PFSK-1 (cell line): ENCODE measurements at regions not wholly inside any gene's neighbourhood (a gene's known extent, or its start where the extent isn't known, plus 50 kb on each side); places are given as distances from the start of the nearest gene placed in this dataset.

Experiments used
- FOXP2 ChIP-seq: optimal IDR thresholded peaks from 2 replicates; pipeline ENCODE3; 2011; ENCODE audit warnings: borderline replicate concordance, control low read depth, inconsistent platforms; ENCODE audit not compliant: insufficient read depth; ENCODE audit errors: extremely low read length, extremely low read depth
- POLR2AphosphoS5 ChIP-seq: IDR thresholded peaks from 2 replicates; pipeline ENCODE4 v1.6.1; 2012; ENCODE audit warnings: low read depth, mild to moderate bottlenecking, control low read depth, low read length, moderate library complexity
- SIN3A ChIP-seq: IDR thresholded peaks from 2 replicates; pipeline ENCODE4 v1.6.1; 2012; ENCODE audit warnings: mild to moderate bottlenecking, low read length, moderate library complexity, borderline replicate concordance; ENCODE audit not compliant: insufficient read depth
- TAF1 ChIP-seq: IDR thresholded peaks from 2 replicates; pipeline ENCODE4 v1.6.1; 2012; ENCODE audit warnings: low read length, control low read depth, borderline replicate concordance; ENCODE audit not compliant: insufficient read depth
- TF ChIP-seq, protein P1 (sequence below), 2 experiments: IDR thresholded peaks; 2 replicates each; pipeline versions ENCODE4 v1.6.1 to v1.8.0; 2011 to 2012; ENCODE audit warnings: low read depth in 2 of 2, low read length in 2 of 2, control low read depth in 1 of 2, inconsistent platforms in 1 of 2, mild to moderate bottlenecking in 1 of 2, moderate library complexity in 1 of 2; ENCODE audit not compliant: insufficient read depth in 1 of 2

DNA sequence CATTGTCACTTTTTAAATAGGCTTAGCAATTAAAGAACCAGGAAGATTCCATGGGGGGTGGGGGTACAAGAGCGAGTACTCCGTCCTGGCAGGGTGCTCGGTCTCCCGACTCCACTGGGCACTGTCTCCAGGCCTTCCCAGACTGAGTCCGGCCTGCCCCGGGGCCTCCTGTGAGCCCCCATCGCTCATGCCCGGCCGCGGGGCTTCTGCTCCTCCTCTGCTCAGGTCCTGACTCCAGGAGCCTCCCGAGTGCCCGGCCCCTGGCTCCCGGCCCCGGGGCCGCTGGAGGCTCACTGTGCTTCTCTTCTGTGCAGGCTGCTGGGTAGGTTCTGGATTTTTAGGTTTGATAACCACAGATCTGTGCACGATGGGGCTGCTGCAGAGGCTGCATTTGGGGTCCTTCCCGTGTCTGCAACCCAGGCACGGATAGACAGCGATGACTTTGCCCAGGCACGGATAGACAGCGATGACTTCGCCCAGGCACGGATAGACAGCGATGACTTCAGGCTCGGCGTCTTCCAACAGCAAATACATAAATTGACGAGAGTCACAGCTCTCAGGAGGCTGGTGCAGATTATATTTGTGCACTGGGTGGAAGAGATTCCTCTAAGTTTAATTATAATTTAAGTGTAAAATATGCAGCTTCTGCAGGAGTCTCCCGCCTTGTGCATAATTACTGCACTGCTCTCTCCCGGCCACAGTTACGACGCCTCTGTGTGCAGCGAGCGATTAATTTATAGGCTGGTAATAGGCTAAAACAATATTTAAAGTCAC is 74.8 kb upstream of the RXRA start:
- no peak for TF ChIP-seq POLR2AphosphoS5

DNA sequence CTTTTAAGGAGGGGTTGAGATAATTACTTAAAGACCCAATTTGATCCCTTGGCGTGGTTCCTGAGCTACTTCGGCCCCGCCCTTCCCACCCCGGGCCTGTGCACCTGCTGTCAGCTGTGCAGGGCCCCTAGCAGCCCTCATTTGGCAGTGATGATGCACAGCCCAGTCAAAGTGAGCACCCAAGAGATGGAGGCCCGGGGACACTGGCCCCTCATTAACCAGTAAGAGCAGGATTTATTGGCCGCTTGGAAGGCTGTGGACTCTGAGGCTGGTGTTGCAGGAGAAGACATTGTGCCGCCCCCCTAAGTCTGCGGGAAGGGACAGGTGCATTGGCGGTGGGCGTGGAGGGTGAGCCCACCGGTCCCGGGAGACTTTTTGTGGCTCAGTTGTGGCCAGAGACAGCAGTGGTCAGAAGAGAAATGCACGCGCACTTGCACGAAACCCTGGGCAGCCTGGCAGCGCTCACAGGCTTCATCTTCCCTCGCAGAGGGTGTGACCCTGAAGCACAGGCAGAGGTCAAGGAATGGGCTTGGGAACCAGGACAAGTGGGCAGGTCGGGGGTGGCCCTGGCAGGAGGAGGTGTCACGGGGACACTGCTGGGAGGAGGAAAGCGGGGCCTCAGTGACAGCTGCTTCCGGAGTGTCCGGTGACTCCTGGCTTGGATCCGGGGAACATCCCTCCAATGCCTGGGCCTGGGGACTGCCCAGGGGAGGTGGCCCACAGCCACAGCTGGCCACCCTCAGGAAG is 74.0 kb upstream of the RXRA start:
- no peak for TF ChIP-seq TAF1
- no peak for TF ChIP-seq SIN3A
- no peak for TF ChIP-seq FOXP2
- no peak for TF ChIP-seq POLR2AphosphoS5
- TF ChIP-seq, protein P1, sequence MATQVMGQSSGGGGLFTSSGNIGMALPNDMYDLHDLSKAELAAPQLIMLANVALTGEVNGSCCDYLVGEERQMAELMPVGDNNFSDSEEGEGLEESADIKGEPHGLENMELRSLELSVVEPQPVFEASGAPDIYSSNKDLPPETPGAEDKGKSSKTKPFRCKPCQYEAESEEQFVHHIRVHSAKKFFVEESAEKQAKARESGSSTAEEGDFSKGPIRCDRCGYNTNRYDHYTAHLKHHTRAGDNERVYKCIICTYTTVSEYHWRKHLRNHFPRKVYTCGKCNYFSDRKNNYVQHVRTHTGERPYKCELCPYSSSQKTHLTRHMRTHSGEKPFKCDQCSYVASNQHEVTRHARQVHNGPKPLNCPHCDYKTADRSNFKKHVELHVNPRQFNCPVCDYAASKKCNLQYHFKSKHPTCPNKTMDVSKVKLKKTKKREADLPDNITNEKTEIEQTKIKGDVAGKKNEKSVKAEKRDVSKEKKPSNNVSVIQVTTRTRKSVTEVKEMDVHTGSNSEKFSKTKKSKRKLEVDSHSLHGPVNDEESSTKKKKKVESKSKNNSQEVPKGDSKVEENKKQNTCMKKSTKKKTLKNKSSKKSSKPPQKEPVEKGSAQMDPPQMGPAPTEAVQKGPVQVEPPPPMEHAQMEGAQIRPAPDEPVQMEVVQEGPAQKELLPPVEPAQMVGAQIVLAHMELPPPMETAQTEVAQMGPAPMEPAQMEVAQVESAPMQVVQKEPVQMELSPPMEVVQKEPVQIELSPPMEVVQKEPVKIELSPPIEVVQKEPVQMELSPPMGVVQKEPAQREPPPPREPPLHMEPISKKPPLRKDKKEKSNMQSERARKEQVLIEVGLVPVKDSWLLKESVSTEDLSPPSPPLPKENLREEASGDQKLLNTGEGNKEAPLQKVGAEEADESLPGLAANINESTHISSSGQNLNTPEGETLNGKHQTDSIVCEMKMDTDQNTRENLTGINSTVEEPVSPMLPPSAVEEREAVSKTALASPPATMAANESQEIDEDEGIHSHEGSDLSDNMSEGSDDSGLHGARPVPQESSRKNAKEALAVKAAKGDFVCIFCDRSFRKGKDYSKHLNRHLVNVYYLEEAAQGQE (IDR thresholded peaks at IDR 0.05; ENCODE audit: insufficient read depth in 1 of 2, low read depth in 2 of 2, low read length in 2 of 2): no peak

DNA sequence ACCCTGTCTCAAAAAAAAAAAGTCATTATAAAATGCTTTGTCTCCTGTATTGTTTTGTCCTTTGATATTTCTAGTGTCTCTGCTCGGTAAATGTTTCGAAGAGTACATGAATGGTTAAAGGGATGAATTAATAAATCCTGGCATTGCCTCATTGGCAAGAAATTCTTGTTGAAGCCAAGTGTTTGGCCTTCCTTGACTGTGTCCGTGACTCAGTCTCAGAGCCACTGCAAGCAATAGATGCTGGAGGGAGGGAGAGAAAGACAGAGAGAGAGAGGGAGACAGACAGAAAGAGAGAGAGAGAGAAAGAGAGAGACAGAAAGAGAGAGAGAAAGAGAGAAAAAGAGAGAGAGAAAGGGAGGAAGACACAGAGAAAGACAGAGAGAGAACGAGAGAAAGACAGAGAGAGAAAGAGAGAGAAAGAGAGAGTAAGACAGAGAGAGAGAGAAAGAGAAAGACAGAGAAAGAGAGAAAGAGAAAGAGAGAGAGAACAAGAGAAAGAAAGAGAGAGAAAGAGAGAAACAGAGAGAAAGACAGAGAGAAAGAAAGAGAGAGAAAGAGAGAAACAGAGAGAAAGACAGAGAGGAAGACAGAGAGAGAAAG is 72.5 kb upstream of the RXRA start:
- TF ChIP-seq TAF1: no peak
- TF ChIP-seq, protein P1 (IDR thresholded peaks at IDR 0.05; ENCODE audit: insufficient read depth in 1 of 2, low read depth in 2 of 2, low read length in 2 of 2): no peak
- no peak for TF ChIP-seq FOXP2
- no peak for TF ChIP-seq POLR2AphosphoS5
- TF ChIP-seq SIN3A: no peak

DNA sequence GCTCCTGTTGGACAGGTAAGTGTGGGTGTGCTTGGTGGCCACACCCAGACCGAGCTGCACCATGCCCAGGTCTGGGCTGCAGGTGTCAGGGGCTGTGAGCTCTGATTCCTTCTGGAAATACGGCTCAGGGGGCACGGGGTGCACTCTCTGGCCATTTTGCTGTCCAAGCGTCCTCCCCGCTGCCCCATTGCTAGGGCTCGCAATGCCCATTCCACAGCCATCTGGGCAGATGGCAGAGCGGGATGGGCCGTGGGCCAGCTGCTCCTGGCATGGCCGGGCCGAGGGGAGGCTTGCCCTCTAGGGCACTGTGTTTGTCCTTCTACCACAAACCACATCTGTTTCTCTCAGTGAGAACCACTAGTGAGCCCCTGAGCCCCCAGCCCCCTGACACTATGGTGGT is 67.9 kb upstream of the RXRA start:
- TF ChIP-seq FOXP2: no peak
- TF ChIP-seq POLR2AphosphoS5: no peak
- no peak for TF ChIP-seq SIN3A
- TF ChIP-seq TAF1: no peak
- TF ChIP-seq, protein P1 (IDR thresholded peaks at IDR 0.05; ENCODE audit: insufficient read depth in 1 of 2, low read depth in 2 of 2, low read length in 2 of 2): no peak

DNA sequence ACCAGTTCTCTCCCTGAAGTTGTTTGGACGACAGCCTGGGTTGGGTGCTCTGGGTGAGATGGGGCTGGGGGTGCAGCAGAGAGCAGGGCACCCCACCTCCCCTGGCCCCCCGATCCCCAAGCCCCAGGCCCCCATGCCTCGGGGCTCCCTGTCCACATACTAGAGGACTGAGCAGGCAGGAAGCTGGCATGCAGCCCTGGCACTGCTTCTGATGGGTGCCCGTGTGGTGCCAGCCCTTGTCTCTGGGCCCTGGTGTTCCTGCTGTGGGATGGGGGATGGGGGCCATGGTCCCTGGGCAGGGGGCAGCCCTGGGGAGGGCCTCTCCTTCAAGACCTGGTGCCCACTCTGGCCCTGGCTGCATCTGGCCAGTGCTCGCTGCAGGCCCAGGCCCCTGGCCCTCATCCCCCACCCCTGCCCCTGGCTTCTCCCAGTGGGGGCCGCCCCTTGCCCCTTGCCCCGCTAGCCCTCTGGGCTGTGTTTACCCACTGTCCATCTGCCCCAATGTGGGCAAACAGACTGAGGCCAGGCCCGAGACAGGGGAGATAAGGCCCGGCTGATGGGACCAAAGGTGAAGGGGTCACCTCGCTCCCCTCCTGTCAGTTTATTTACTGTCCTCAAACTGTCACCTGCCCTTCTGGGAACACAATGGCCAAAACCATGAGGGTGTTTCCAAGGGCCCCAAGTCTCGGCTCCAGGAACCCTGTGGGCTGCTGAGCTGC is 67.3 kb upstream of the RXRA start:
- no peak for TF ChIP-seq FOXP2
- TF ChIP-seq, protein P1 (IDR thresholded peaks at IDR 0.05; ENCODE audit: insufficient read depth in 1 of 2, low read depth in 2 of 2, low read length in 2 of 2): no peak
- no peak for TF ChIP-seq SIN3A
- no peak for TF ChIP-seq TAF1
- TF ChIP-seq POLR2AphosphoS5: no peak
